NCI-H446 treated with DMSO at 0.1 percent for 48 hours (cell line): ENCODE measurements at regions not wholly inside any gene's neighbourhood (a gene's known extent, or its start where the extent isn't known, plus 50 kb on each side); places are given as distances from the start of the nearest gene placed in this dataset.
A peak's percentile ranks its signal among the peaks of the same experiment; 100 is the strongest.
"Not testable (repeated sequence)": the region's sequence is repeated elsewhere in the genome, so short reads cannot be mapped to it uniquely, and the experiment has no call there.

Source experiments
- DNase-seq: peaks from one replicate; lab custom pipeline; 2025; lab: John Stamatoyannopoulos, UW

DNA sequence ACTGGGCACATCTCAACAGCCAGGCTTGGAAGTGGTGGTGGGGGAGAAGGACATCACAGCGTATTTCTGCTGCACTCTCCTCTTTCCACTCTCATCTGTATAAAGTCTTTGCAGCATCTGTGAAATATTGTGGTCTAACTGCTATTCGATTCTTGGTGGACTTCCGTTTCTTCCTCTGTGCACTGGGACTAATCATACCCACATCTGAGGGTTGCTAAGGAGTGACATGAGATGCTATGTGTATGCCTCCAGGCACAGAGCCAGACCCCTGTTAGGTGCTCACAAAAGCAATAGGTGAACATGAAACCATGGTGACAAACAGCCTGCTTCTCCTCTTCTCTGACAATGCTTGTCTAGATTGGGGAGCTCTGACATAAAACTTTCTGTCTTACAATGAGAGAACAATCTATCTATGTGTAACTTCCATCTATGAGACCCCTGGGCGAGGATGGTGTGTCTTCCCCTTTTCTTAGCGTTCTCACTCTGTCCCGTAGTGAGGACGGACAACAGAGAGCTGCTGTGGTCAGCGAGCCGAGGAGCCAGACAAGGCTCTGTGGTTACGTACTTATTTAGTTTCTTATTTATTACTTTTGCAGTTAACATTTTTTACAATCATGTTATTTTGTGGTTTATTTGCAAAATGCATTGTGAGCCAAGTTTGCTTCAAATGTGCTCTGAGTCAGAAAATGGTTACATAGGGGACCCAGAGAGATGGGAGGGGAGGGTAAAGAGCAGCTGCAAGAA is 196.7 kb upstream of the TPRG1 start:
- DNase-seq = no peak

DNA sequence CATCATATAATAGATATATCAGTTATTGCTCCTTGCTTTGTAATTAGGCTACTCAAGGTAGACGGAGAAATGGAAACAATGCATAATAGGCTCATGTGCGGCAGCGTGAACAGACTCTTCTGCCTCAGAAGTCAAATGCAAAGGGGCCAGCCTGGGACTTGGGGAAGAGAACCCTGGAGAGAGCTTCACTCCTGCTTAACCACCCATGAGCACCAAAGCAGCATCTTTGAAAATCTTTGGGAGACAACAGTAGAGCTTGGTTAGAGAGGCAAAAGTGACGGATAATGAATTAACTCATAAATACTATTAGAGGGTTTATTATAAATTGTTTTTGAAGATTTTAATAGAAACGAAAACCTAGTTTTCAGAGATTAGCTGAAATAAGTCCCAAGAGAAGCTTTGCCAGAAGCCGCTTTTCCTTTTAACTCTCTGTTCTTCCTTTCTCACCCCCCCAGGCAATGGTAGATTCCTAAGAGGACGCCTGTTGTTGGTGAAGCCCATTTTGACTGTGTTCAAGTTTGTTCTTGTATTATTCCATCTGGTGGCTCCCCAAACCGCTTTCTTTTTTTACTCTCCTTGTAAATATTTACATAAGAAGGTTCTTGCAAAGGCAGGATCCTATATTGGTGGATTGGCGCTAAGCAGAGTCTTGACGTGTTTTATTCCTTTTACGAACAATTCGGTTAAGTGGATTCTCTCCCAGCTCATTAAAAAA is 196.0 kb upstream of the TPRG1 start:
- peak; percentile 25 for DNase-seq

DNA sequence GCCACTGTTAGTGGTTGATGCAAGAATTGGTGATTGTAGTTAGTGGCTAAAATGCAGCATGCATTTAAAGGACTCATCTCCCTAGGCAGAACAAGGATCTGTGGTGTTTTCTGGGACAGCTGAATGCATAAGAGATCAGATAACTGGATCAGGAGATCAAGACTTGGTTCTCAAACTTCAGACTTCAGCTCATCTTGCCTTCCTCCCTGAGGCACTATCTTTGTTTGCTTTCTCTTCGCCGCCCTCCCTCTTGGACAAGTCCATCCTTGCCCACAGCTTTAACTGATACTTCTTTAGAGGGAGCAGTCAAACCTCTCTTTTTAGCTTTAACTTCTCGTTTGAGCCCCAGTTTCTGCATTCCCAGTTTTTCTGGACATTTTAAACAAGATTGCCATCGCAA is 195.4 kb upstream of the TPRG1 start:
- DNase-seq = no peak

DNA sequence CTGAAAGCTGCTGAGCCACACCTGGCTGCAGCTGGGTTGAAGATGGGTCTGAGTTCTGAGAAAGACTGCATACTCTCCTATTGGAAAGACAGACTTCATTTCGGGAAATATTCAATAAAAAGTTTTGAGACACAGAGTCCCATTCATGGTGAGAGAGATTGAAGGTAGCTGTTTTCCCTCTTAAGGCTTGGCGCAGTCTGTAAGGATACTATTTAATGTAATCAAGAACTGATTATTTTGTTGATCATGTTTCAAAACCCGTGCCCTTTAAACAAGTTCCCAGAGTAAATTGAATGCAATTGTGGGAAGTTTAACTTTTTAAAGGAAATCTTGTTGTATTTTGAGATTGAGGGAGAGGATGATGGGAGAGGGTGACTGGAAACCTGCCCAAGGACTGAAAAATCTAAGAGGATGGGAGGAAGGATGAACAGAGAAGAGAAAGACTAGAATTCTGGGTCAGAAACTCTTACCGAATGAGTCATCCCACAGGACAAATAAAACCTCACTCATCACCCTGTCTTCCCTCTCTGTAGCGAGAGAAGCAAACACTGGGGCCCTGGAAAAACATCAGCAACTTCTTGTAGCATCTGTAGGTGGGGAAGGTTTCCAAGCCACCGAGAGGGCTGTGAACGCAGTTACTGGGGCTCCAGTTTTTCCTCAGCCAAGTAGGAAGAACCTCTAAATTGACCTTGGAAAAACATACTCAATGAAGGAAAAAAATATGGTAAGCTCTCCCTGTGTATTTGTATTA is 193.2 kb upstream of the TPRG1 start:
- peak; percentile 89 for DNase-seq

DNA sequence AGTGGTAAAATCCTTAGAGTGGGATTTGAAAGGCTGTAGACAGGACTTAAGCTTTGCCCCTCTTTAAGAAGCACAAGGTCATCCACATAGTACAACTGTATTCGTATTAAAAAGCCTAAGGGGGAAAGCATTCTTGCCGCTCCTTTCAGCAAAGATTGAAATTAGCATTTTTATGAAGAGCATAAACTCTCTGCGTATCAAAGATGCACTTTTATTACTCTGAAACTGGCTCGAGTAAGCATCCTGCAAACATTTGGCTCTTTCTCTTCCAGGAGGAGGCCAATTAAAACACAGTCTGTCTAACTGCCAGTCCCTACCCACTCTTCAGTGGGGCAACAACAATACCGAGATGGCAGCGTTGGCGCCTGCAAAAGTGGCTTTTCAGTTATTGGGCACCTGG is 192.5 kb upstream of the TPRG1 start:
- DNase-seq = peak; percentile 87

DNA sequence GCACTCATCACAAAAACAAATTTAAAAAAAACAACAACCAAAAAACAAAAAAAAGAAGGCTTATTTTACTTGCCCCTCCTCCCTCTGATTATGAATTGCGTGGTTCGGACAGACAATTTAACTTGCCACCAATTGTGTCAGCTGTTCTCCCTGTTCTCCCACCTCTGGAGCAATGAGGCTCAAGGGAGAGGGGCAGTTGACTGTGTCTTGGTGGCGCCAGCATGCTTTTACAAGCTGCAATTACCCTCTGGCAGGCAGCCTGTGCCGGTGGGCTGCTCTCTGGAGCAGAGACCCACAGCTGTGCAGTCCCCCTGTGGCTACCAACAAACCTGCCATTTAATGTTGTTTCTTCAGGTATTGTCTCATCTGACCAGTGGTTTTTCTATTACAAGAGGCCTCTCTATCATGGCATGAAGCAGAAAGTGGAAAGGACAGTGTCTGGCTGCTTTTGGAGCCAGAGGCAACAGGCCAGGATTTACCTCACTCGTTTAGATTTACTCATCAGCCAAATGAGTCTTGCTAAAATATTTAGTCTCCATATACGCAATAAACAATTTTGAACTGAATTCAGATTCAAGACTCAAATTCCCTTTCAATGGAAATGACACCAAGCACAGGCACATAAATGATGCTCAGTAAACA is 192.0 kb upstream of the TPRG1 start:
- peak; percentile 84 for DNase-seq

DNA sequence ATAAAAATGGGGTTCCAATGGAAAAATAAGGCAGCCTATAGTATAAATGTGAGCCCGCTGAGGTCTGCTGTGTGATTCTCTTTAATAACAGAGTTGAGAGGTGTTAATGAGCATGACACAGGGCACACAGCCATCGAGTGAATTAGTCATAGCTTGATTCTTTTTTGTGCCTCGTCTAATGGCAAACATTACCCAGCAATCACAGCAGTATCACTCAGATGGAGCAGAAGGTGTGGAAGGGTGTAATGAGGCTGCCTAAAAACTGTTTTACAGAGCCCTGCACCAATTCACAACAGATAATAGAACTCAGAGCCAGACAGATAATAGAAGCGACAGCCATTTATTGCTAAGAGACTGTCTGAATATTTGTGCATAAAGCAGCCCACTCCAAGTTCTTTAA is 178.6 kb upstream of the TPRG1 start:
- DNase-seq = no peak

DNA sequence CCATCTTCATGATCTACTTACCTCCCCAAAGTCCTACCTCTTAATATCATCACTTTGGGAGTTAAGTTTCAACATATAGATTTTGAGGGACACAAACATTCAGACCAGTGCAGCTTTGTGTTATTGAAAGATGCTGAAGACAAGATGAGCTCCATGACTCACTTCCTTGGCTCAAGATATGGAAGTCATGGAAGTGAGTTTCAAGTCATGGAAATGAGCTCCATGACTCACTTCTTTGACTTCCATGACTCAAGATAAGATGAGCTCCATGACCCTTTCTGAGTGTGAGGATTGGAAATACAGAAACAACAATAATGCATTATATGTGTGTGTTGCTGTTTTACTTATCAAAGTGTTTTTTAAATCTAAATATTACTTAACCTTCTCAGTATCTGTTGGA is 170.2 kb upstream of the TPRG1 start:
- DNase-seq = no peak

DNA sequence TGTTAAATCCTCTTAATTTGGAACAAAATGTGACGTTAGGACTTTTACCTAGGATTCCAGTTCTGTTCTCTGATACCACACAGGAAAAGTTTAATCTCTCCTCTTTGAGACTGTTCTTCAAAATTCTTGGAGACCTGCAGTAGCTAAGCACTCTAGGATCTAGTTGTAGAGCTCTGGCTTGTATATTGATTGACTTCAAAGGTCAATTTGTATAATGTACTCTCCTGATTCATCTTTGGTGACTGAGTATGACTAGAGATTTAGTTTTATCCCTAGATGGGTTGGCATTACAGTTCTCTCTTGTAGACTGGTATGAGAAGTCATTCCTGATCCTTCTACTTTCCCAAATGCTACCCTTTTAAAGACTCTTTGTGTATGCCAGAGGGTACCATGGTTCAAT is 168.4 kb upstream of the TPRG1 start:
- DNase-seq = no peak

DNA sequence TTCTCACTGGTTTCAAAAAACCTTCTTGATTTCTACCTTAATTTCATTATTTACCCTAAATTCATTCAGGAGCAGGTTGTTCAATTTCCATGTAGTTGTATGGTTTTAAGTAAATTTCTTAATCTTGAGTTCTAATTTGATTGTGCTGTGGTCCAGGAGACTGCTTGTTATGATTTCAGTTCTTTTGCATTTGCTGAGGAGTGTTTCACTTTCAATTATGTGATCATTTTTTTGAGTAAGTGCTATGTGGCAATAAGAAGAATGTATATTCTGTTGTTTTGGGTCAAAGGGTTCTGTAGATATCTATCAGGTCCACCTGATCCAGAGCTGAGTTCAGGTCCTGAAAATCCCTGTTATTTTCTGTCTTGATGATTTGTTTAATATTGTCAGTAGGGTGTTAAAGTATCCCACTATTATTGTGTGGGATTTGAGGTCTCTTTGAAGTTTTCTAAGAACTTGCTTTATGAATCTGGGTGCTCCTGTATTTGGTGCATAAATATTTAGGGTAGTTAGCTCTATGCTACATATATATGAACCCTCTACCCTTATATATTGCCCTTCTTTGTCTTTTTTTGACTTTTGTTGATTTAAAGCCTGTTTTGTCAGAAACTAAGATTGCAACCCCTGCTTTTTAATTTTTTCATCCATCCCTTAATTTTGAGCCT is 158.4 kb upstream of the TPRG1 start:
- no peak for DNase-seq

DNA sequence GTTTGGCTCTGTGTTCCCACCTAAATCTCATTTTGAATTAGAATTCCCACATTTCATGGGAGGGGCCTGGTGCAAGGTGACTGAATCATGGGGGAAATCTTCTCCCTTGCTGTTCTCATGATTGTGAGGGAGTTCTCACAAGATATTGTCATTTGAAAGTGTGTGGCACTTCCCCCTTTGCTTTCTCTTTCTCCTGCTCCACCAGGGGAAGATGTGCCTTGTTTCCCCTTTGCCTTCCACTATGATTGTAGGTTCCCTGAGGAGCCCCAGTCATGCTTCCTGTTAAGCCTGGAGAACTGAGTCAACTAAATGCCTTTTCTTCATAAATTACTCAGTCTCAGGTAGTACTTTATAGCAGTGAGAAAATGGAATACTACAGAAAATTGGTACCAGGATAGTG is 157.2 kb upstream of the TPRG1 start:
- no peak for DNase-seq

DNA sequence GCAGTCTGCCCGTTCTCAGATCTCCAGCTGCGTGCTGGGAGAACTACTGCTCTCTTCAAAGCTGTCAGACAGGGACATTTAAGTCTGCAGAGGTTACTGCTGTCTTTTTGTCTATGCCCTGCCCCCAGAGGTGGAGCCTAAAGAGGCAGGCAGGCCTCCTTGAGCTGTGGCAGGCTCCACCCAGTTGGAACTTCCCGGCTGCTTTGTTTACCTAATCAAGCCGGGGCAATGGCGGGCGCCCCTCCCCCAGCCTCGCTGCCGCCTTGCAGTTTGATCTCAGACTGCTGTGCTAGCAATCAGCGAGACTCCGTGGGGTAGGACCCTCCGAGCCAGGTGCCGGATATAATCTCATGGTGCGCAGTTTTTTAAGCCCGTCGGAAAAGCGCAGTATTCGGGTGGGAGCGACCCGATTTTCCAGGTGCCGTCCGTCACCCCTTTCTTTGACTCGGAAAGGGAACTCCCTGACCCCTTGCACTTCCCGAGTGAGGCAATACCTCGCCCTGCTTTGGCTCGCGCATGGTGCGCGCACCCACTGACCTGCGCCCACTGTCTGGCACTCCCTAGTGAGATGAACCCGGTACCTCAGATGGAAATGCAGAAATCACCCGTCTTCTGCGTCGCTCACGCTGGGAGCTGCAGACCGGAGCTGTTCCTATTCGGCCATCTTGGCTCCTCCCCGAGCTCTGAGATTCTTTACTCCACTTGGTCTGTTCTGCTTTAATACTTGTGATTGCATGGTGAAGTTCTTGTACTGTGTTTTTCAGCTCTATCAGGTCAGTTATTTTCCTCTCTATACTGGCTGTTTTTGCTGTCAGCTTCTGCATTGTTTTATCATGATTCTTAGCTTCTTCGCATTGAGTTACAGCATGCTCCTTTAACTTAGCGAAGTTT is 148.9 kb upstream of the TPRG1 start:
- DNase-seq = not testable (repeated sequence)

DNA sequence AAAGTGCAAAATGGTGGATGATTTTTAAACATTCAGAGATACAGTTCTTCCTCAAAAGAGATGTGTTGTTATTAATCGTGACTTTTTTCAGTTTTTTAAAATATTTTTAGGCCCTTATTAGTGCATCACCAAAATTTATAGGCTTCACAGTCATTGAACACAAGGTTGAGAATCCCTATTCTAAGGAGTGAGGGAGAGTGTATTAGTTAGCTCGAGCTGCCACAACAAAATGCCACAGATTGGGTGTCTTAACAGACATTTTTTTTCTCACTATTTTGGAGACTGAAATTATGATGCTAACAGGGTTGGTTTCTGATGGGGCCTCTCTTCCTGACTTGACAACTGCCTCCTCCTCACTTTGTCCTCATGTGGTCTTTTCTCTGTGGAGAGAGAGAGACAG is 145.9 kb upstream of the TPRG1 start:
- DNase-seq = no peak

DNA sequence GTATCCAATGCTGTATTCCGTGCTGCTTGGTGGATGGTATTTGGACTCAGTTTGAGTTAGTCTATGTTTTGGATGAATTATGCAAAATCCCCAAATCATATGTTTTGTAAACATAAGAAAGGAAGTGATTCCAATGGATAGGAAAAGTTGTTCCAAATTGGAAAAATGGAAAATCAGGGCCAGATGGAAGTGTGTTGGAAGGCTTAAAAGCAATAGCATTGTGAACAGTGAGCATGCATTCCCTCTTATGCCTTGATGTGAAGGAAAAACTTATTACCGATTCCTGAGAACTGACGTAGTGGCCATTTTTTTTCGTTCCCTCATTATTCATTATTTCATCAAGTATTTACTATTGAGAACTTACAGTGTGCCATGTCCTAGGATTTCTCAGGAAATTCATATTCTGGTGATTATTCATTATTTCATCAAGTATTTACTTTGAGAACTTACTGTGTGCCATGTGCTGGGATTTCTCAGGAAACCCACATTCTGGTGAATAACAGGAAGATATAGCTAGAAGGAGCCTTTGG is 144.1 kb upstream of the TPRG1 start:
- no peak for DNase-seq

DNA sequence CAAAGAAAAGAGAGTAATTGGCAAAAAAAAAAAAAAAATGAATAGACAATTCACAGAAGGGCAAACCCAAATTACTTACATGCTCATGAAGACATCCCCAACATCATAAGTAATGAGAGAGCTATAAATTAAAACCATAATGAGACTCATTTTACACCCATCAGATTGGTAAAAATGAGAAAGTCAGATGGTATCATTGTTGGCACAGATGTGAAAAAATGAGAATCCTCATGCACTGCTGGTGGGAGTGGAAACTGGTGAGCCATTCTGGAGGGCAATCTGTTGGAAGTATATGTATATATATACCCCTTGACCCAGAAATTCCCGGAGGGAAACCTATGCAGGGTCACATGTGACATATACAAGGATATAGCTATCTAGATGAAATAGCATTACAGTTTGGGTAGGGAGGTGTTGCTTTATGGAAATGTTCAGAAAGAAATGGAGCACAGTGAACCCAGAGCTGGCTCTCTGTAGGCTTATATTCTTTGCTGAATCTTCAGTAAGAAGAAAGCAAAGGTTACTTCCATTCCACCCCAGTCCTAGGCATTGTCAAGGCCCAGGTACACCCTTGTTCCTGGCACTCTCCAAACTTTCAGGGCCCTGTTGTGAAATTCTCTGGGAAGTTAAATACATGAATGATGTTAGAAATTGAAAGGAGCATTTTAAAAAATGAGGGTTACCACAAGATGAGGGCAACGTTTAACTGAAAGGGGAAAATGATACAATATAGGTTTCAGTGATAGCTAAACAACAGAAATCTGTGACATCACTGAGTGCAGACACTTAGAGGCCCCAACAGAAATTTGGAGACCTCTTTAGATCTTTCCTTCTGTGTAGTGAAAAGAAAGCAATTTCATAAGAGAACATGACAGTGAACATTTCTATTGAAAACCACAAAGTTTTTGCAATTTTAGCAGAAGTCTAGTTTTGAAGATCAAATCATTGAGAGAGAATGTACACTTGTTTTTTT is 132.7 kb upstream of the TPRG1 start:
- no peak for DNase-seq

DNA sequence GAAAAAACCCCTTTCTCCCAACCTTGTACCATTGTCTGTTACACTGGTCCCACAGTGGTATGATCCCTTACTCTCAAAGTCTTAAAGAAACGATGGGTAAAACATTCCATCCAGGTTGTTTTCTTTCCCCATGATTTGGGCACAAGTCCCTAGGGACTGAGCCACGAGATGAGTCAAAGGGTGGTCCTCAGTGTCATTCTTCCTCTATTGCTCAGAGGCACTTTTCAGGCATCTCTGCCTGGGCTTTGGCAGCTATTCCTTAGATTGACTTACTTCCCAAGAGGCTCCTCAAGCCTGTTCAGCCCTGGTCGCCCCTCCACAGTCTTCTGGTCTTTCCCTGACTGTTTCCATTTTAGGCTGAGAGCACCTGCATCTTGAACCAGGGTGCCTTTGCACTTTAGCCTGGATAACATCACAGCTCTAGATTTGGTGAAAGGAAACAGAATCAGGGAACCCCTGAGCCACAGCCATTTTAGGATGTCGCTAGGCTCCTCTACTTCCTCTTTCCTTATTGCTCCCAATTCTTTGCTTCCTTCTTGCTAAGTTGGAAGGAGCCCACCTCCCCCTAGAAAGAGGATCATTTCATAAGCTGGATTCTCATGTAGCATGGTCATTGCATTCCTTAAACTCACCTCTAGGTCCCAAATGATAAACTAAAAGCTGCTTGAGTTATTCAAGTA is 131.0 kb upstream of the TPRG1 start:
- DNase-seq = no peak

DNA sequence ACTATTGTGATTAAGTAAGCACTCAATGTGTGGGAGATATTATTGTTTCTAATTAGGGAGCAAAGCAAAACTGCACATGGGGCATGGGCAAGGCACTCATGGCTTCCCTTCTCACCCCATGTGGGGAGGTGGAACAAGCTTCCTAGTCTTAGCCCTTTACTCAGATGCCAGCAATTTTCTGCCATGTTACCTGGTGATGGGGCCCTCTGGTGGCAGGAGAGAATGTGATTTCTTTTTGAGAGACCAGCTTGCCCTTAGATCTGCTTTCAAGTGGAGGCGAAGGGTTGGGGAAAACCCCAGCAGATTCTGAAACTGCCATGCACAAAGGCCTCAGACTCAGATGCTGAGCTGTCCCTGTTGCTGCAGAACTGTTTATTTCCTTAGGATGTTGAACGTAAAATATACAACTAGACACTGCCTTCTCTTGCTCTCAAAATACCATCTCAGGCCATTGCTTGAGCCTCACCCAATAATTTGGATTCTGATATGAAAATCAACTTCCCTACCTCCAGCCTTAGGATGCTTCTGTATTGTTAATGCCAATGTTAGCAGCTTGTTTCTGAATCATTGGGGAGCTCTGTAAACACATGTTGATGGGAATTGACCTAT is 130.2 kb upstream of the TPRG1 start:
- peak; percentile 5 for DNase-seq

DNA sequence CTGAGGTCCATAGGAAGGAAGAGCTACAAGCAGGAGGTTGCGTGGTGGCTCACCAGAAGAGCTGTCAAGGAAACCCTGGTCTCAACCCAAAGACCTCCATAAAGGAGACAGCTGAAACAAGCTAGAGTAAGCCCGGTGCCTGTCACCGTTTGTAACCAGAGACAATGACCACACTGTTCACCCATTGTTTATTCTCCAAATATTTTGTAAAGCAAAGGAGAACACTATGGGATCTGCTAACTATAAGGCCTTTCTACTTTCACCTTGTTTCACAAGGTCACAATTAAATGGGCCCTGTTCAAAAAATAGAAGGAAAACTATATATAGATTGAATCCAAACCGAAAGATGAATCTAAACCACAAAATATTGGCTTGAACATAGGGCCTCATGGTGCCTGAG is 128.9 kb upstream of the TPRG1 start:
- DNase-seq = no peak
